Trophoblast cell (in vitro differentiated cells and primary cell): ENCODE measurements at regions not wholly inside any gene's neighbourhood (a gene's known extent, or its start where the extent isn't known, plus 50 kb on each side); places are given as distances from the start of the nearest gene placed in this dataset.

Experiments used
- DNase-seq, 2 donors: peaks; one replicate each; pipeline ENCODE4 v3.0.0-alpha.2; 2016
- H2AFZ ChIP-seq: 2 replicates; pipeline ENCODE4 v1.6.1; 2013; ENCODE audit warnings: low read length, moderate library complexity, mild to moderate bottlenecking; ENCODE audit not compliant: insufficient read depth, poor library complexity
- H2AK5ac ChIP-seq: 2 replicates; pipeline ENCODE4 v1.6.1; 2013; ENCODE audit warnings: mild to moderate bottlenecking, low read length
- H2BK120ac ChIP-seq: 2 replicates; pipeline ENCODE4 v1.6.1; 2013; ENCODE audit warnings: low read length, mild to moderate bottlenecking, moderate library complexity; ENCODE audit not compliant: insufficient read depth, poor library complexity
- H2BK12ac ChIP-seq: 2 replicates; pipeline ENCODE4 v1.6.1; 2013; ENCODE audit warnings: mild to moderate bottlenecking, low read length, moderate library complexity
- H2BK5ac ChIP-seq: 2 replicates; pipeline ENCODE4 v1.6.1; 2013; ENCODE audit warnings: low read length, low read depth, moderate library complexity, mild to moderate bottlenecking; ENCODE audit not compliant: poor library complexity
- H3K14ac ChIP-seq: 2 replicates; pipeline ENCODE4 v1.6.1; 2013; ENCODE audit warnings: mild to moderate bottlenecking, low read length
- H3K18ac ChIP-seq: 2 replicates; pipeline ENCODE4 v1.6.1; 2013; ENCODE audit warnings: mild to moderate bottlenecking, low read length
- H3K23ac ChIP-seq: 2 replicates; pipeline ENCODE4 v1.6.1; 2013; ENCODE audit warnings: low read length
- H3K27ac ChIP-seq: 2 replicates; pipeline ENCODE4 v1.5.1; 2013; ENCODE audit warnings: low read depth, mild to moderate bottlenecking, inconsistent platforms, low read length, moderate library complexity
- H3K27me3 ChIP-seq: 2 replicates; pipeline ENCODE4 v1.6.1; 2013; ENCODE audit warnings: inconsistent platforms, mild to moderate bottlenecking, low read length, moderate library complexity; ENCODE audit not compliant: insufficient read depth
- H3K36me3 ChIP-seq, 2 experiments: 1 replicate in 1 of 2; 2 replicates in 1 of 2; pipeline ENCODE4 v1.6.1; 2013; ENCODE audit warnings: low read length in 2 of 2, mild to moderate bottlenecking in 2 of 2, moderate library complexity in 1 of 2; ENCODE audit not compliant: insufficient read depth in 2 of 2, control insufficient read depth in 1 of 2
- H3K4ac ChIP-seq: 2 replicates; pipeline ENCODE4 v1.6.1; 2013; ENCODE audit warnings: low read depth, mild to moderate bottlenecking, low read length, moderate library complexity
- H3K4me1 ChIP-seq, 2 experiments: 1 replicate in 1 of 2; 2 replicates in 1 of 2; pipeline ENCODE4 v1.6.1; 2013; ENCODE audit warnings: low read length in 2 of 2, mild to moderate bottlenecking in 2 of 2, moderate library complexity in 1 of 2; ENCODE audit not compliant: insufficient read depth in 2 of 2, control insufficient read depth in 1 of 2
- H3K4me2 ChIP-seq: 2 replicates; pipeline ENCODE4 v1.6.1; 2013; ENCODE audit warnings: inconsistent platforms, mild to moderate bottlenecking, low read length, moderate library complexity
- H3K4me3 ChIP-seq: 2 replicates; pipeline ENCODE4 v1.5.1; 2013; ENCODE audit warnings: mild to moderate bottlenecking, low read depth, low read length, inconsistent platforms
- H3K79me1 ChIP-seq: one replicate; pipeline ENCODE4 v1.6.1; 2013; ENCODE audit warnings: low read length
- H3K79me2 ChIP-seq: 2 replicates; pipeline ENCODE4 v1.6.1; 2013; ENCODE audit warnings: low read length, mild to moderate bottlenecking; ENCODE audit not compliant: control insufficient read depth, insufficient read depth, poor library complexity
- H3K9ac ChIP-seq: 2 replicates; pipeline ENCODE4 v1.6.1; 2013; ENCODE audit warnings: mild to moderate bottlenecking, low read length
- H3K9me3 ChIP-seq: 2 replicates; pipeline ENCODE4 v1.6.1; 2013; ENCODE audit warnings: low read depth, mild to moderate bottlenecking, control low read depth, inconsistent platforms, low read length; ENCODE audit not compliant: insufficient read depth
- H4K12ac ChIP-seq: 2 replicates; pipeline ENCODE4 v1.6.1; 2013; ENCODE audit warnings: low read depth, mild to moderate bottlenecking, low read length, moderate library complexity
- H4K8ac ChIP-seq: 2 replicates; pipeline ENCODE4 v1.6.1; 2013; ENCODE audit warnings: low read depth, mild to moderate bottlenecking, low read length, moderate library complexity
- H4K91ac ChIP-seq: one replicate; pipeline ENCODE4 v1.6.1; 2013; ENCODE audit warnings: low read depth, mild to moderate bottlenecking, low read length, moderate library complexity
- WGBS: extraction: QIAGEN DNeasy Blood & Tissue Kit; methylation state at CpG from one replicate; pipeline ENCODE4 v1.1.7; 2013; ENCODE audit warnings: missing lambda C conversion rate; ENCODE audit not compliant: insufficient read length, insufficient coverage; ENCODE audit errors: extremely low coverage; 5-methylcytosine and 5-hydroxymethylcytosine counted together

- Histone ChIP-seq H4K8ac (no peak overlapping the region), H3K36me3 (no peaks in the 10 kb centered on the region), H3K4me1 (no peaks in the 10 kb centered on the region), H2BK12ac (no peak overlapping the region), H3K14ac (no peak overlapping the region), H3K4me2 (no peak overlapping the region), H3K4ac (no peak overlapping the region), H3K9me3 (no peaks in the 10 kb centered on the region), H3K27ac (no peak overlapping the region), H2BK5ac (no peak overlapping the region), H3K79me1 (no peaks in the 10 kb centered on the region), H2AK5ac (no peak overlapping the region), H3K27me3 (no peaks in the 10 kb centered on the region), H3K4me3 (no peak overlapping the region), H3K79me2 (no peaks in the 10 kb centered on the region), H2AFZ (no peak overlapping the region), H3K18ac (no peak overlapping the region), H4K12ac (no peak overlapping the region), H3K9ac (no peak overlapping the region), H3K23ac (no peak overlapping the region), H4K91ac (no peak overlapping the region), H2BK120ac (no peak overlapping the region)
- no peak for DNase-seq
- WGBS, result no CpG with 5 or more reads among the region's 5 CpGs
Measured at GRCh38 chr10:21246178-21246577, 279.3 kb downstream of the SKIDA1 start.

GRCh38 chr10:21243748-21244257 is 281.7 kb downstream of the SKIDA1 start:
- H3K4ac ChIP-seq, result no peak overlapping the region
- no CpG with 5 or more reads among the region's 8 CpGs for WGBS

GRCh38 chr10:21242915-21243314 is 282.6 kb downstream of the SKIDA1 start:
- H3K9me3 ChIP-seq, result no peaks in the 10 kb centered on the region
- no peak overlapping the region for H3K9ac ChIP-seq
- no peak overlapping the region for H2AFZ ChIP-seq
- WGBS, result no CpG with 5 or more reads among the region's 3 CpGs
- H2BK120ac ChIP-seq, result no peak overlapping the region
- H3K4me1 ChIP-seq, result no peaks in the 10 kb centered on the region
- peak in 1 of 2 donors; percentile 40 for DNase-seq
- H3K36me3 ChIP-seq, result no peaks in the 10 kb centered on the region
- H3K27me3 ChIP-seq, result no peaks in the 10 kb centered on the region
- H3K18ac ChIP-seq, result no peak overlapping the region
- H3K4me3 ChIP-seq, result no peak overlapping the region
- H2BK12ac ChIP-seq, result no peak overlapping the region
- no peak overlapping the region for H2BK5ac ChIP-seq
- no peak overlapping the region for H3K4me2 ChIP-seq
- no peak overlapping the region for H4K91ac ChIP-seq
- no peak overlapping the region for H4K12ac ChIP-seq
- H3K79me2 ChIP-seq, result no peaks in the 10 kb centered on the region
- H4K8ac ChIP-seq, result no peak overlapping the region
- H3K27ac ChIP-seq, result no peak overlapping the region
- H3K14ac ChIP-seq, result no peak overlapping the region
- H3K4ac ChIP-seq, result no peak overlapping the region
- H3K79me1 ChIP-seq, result no peaks in the 10 kb centered on the region
- H2AK5ac ChIP-seq, result no peak overlapping the region
- H3K23ac ChIP-seq, result no peak overlapping the region

More at GRCh38 chr10:21243748-21244257, 281.7 kb downstream of the SKIDA1 start:
- Histone ChIP-seq H3K79me2 (no peaks in the 10 kb centered on the region), H3K9me3 (no peaks in the 10 kb centered on the region), H2BK12ac (no peak overlapping the region), H3K79me1 (no peaks in the 10 kb centered on the region), H3K4me1 (no peaks in the 10 kb centered on the region), H3K18ac (no peak overlapping the region), H4K12ac (no peak overlapping the region), H2BK5ac (no peak overlapping the region), H2AK5ac (no peak overlapping the region), H3K27ac (no peak overlapping the region), H3K27me3 (no peaks in the 10 kb centered on the region), H3K9ac (no peak overlapping the region), H4K91ac (no peak overlapping the region), H3K4me2 (no peak overlapping the region), H2AFZ (no peak overlapping the region), H3K14ac (no peak overlapping the region), H3K4me3 (no peak overlapping the region), H3K23ac (no peak overlapping the region), H2BK120ac (no peak overlapping the region), H4K8ac (no peak overlapping the region), H3K36me3 (no peaks in the 10 kb centered on the region)
- DNase-seq, result no peak

GRCh38 chr10:21238717-21239116 is 286.8 kb downstream of the SKIDA1 start:
- Histone ChIP-seq H3K9ac (no peak overlapping the region), H2BK120ac (no peak overlapping the region), H3K4me3 (no peak overlapping the region), H3K27ac (no peak overlapping the region), H3K23ac (no peak overlapping the region), H3K79me2 (no peaks in the 10 kb centered on the region), H2AFZ (no peak overlapping the region), H3K9me3 (peaks cover 2% of the 10 kb centered on the region), H4K12ac (no peak overlapping the region), H3K36me3 (peaks cover 0 to 2% of the 10 kb centered on the region in 2 experiments), H3K4ac (no peak overlapping the region), H4K91ac (no peak overlapping the region), H3K4me2 (no peak overlapping the region), H2BK5ac (no peak overlapping the region), H3K14ac (no peak overlapping the region), H3K18ac (no peak overlapping the region), H3K79me1 (no peaks in the 10 kb centered on the region), H3K27me3 (no peaks in the 10 kb centered on the region), H4K8ac (no peak overlapping the region), H2BK12ac (no peak overlapping the region), H2AK5ac (no peak overlapping the region), H3K4me1 (no peaks in the 10 kb centered on the region)
- peak in 1 of 2 donors; percentile 34 for DNase-seq
- WGBS, result no CpG with 5 or more reads among the region's 2 CpGs
